PC-9 (cell line): ENCODE measurements at regions not wholly inside any gene's neighbourhood (a gene's known extent, or its start where the extent isn't known, plus 50 kb on each side); places are given as distances from the start of the nearest gene placed in this dataset.

Experiments used
- BruUV-seq: library from RNA; stranded (reverse); fragments of 400-500 nt; replicated peaks from 2 replicates; lab custom pipeline; 2021; lab: Mats Ljungman, UMichigan
- CTCF ChIA-PET: fragments of 300-600 bp; sonication (Branson Sonifier 250); formaldehyde crosslinking; loops from one replicate; lab custom pipeline; 2022; ENCODE audit warnings: antibody characterized with exemption; lab: Charles Lee
- POLR2A ChIA-PET: fragments of 300-600 bp; sonication (Branson Sonifier 250); formaldehyde crosslinking; loops from one replicate; lab custom pipeline; 2022; ENCODE audit warnings: antibody characterized with exemption; ENCODE audit not compliant: unreplicated experiment; lab: Charles Lee
- DNase-seq, 2 experiments: peaks; one replicate each; pipeline versions ENCODE4 v3.0.0 to v3.0.0-alpha.2; 2015 to 2022; ENCODE audit warnings: mixed read lengths in 1 of 2
- H2AFZ ChIP-seq: fragments of 200-600 bp; sonication (generic); 2 replicates; pipeline ENCODE4 v1.8.1; 2017; ENCODE audit warnings: antibody characterized with exemption
- H3F3A ChIP-seq: fragments of 200-600 bp; sonication (generic); 2 replicates; pipeline ENCODE4 v1.8.1; 2017; ENCODE audit warnings: antibody characterized with exemption, mild to moderate bottlenecking, low read depth; ENCODE audit not compliant: insufficient read depth
- H3K27ac ChIP-seq: fragments of 200-600 bp; sonication (generic); 2 replicates; pipeline ENCODE4 v1.6.1; 2016; ENCODE audit warnings: mixed run types
- H3K27me3 ChIP-seq: fragments of 200-600 bp; sonication (generic); 2 replicates; pipeline ENCODE4 v1.6.1; 2016; ENCODE audit warnings: low read depth, mixed run types; ENCODE audit not compliant: insufficient read depth
- H3K36me3 ChIP-seq: fragments of 200-600 bp; sonication (generic); 2 replicates; pipeline ENCODE4 v1.6.1; 2016; ENCODE audit warnings: low read depth, mixed run types
- H3K4me1 ChIP-seq: fragments of 200-600 bp; sonication (generic); replicated peaks from 2 replicates; pipeline ENCODE4 v1.6.1; 2016; ENCODE audit warnings: mixed run types; ENCODE audit not compliant: insufficient read depth
- H3K4me2 ChIP-seq: fragments of 200-600 bp; sonication (generic); 2 replicates; pipeline ENCODE4 v1.6.1; 2017; ENCODE audit warnings: mixed run types
- H3K4me3 ChIP-seq: fragments of 200-600 bp; sonication (generic); 2 replicates; pipeline ENCODE4 v1.6.1; 2016; ENCODE audit warnings: mixed run types
- H3K79me2 ChIP-seq: fragments of 200-600 bp; sonication (generic); 2 replicates; pipeline ENCODE4 v1.6.1; 2017; ENCODE audit warnings: low read depth, mixed run types
- H3K9me2 ChIP-seq: fragments of 200-600 bp; sonication (generic); 2 replicates; pipeline ENCODE4 v1.8.1; 2017; ENCODE audit warnings: mild to moderate bottlenecking; ENCODE audit not compliant: insufficient read depth
- H3K9me3 ChIP-seq: fragments of 200-600 bp; sonication (generic); 2 replicates; pipeline ENCODE4 v1.8.1; 2016; ENCODE audit warnings: low read depth; ENCODE audit not compliant: insufficient read depth
- H4K20me1 ChIP-seq: fragments of 200-600 bp; sonication (generic); 2 replicates; pipeline ENCODE4 v1.8.1; 2017; ENCODE audit not compliant: insufficient read depth
- EZH2 ChIP-seq: fragments of 200-600 bp; sonication (generic); IDR thresholded peaks from 2 replicates; pipeline ENCODE4 v1.8.0; 2017; ENCODE audit warnings: antibody characterized with exemption, low read depth
- intact Hi-C: fragments of 100-400 bp; cut with micrococcal nuclease; formaldehyde crosslinking; loops from one replicate; pipeline ENCODE4 v1.10.0; 2022; ENCODE audit not compliant: unreplicated experiment
- TF ChIP-seq, protein P1 (sequence below): fragments of 200-600 bp; sonication (generic); conservative IDR thresholded peaks from 2 replicates; pipeline ENCODE4 v1.6.1; 2017; ENCODE audit warnings: mixed run types, antibody characterized with exemption, mild to moderate bottlenecking, moderate library complexity

DNA sequence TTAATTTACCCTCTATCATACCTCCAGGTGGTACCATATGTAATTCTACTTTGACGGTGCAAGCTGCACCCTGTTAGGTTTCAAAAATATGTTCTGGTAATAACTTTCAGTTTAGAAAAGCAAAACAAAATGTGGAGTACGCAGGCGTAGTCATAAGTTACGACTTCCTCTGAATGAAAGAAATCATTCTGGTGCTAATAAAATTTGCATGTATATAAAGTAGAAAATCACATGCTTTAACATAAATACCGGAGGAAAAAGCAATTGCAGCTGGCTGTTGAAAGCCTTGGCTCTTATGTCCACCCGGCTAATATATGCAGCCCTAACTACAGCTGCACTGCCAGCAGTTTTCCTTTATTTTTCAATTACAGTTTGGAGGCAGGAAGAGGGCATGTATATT lies 65.2 kb upstream of the TMPRSS15 start:
- H3K4me1 ChIP-seq = no peaks in the 10 kb centered on the region
- CTCF ChIA-PET = no interaction called here
- DNase-seq = no peak
- no peak overlapping the region for H3K4me3 ChIP-seq
- no peak overlapping the region for H2AFZ ChIP-seq
- POLR2A ChIA-PET = no interaction called here
- BruUV-seq = no TSS peak
- TF ChIP-seq, protein P1, sequence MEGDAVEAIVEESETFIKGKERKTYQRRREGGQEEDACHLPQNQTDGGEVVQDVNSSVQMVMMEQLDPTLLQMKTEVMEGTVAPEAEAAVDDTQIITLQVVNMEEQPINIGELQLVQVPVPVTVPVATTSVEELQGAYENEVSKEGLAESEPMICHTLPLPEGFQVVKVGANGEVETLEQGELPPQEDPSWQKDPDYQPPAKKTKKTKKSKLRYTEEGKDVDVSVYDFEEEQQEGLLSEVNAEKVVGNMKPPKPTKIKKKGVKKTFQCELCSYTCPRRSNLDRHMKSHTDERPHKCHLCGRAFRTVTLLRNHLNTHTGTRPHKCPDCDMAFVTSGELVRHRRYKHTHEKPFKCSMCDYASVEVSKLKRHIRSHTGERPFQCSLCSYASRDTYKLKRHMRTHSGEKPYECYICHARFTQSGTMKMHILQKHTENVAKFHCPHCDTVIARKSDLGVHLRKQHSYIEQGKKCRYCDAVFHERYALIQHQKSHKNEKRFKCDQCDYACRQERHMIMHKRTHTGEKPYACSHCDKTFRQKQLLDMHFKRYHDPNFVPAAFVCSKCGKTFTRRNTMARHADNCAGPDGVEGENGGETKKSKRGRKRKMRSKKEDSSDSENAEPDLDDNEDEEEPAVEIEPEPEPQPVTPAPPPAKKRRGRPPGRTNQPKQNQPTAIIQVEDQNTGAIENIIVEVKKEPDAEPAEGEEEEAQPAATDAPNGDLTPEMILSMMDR = no peak
- no peak for TF ChIP-seq EZH2
- H3K27ac ChIP-seq = no peak overlapping the region
- H3K9me3 ChIP-seq = no peaks in the 10 kb centered on the region
- no peaks in the 10 kb centered on the region for H3K27me3 ChIP-seq
- H3K36me3 ChIP-seq = no peaks in the 10 kb centered on the region
- H4K20me1 ChIP-seq = no peaks in the 10 kb centered on the region
- no peaks in the 10 kb centered on the region for H3K9me2 ChIP-seq
- H3K4me2 ChIP-seq = no peak overlapping the region
- intact Hi-C loops = no loop called here
- H3K79me2 ChIP-seq = no peaks in the 10 kb centered on the region
- H3F3A ChIP-seq = no peaks in the 10 kb centered on the region

DNA sequence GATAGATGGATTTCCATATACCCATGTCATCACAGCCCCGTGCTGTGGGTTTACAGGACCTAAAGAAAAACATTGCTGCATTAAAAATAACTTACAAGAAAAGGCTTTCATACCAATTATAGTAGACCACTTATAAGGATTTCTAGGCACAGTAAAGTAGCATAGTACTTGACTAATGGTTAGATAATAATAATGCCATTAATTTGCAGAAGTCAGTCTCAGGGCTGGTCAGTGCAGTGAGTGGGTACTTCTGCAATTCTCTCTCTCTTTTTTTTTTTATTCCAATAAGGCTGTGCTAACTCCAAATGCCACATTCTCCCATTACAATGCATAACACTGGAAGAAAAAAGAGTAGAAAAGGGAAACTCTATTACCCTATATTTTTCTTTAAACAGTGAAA lies 73.1 kb upstream of the TMPRSS15 start:
- no peak for DNase-seq
- no peak for TF ChIP-seq EZH2
- TF ChIP-seq, protein P1 = no peak
- CTCF ChIA-PET = no interaction called here
- no peaks in the 10 kb centered on the region for H3F3A ChIP-seq
- H3K79me2 ChIP-seq = no peaks in the 10 kb centered on the region
- BruUV-seq = no TSS peak
- H3K4me2 ChIP-seq = no peak overlapping the region
- H3K27ac ChIP-seq = no peak overlapping the region
- H3K36me3 ChIP-seq = no peaks in the 10 kb centered on the region
- H3K9me3 ChIP-seq = no peaks in the 10 kb centered on the region
- no peaks in the 10 kb centered on the region for H3K9me2 ChIP-seq
- POLR2A ChIA-PET = no interaction called here
- intact Hi-C loops = no loop called here
- H3K4me1 ChIP-seq = no peaks in the 10 kb centered on the region
- no peak overlapping the region for H3K4me3 ChIP-seq
- H2AFZ ChIP-seq = no peak overlapping the region
- no peaks in the 10 kb centered on the region for H4K20me1 ChIP-seq
- H3K27me3 ChIP-seq = no peaks in the 10 kb centered on the region

DNA sequence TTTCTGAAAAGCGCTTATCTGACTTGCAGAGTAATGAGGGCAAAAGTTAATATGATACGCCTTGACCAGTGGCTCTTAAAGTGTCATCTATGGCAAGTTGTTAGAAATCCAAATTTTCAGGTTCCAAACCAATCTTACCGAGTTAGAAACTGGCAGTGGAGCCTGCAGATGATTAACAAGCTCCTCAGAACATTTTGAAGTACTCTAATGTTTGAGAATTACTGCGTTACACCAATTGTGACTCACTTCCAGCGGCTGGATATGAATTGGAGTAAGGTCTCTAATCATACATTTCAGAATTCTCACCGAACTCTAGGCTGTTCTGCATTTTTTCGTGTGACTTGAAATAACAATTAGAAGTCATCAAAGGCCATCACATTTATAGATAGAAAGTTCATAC lies 73.5 kb upstream of the TMPRSS15 start:
- ChIA-PET POLR2A (no interaction called here), CTCF (no interaction called here)
- Histone ChIP-seq H3K9me2 (no peaks in the 10 kb centered on the region), H3K4me3 (no peak overlapping the region), H3K79me2 (no peaks in the 10 kb centered on the region), H3F3A (no peaks in the 10 kb centered on the region), H3K9me3 (no peaks in the 10 kb centered on the region), H3K36me3 (no peaks in the 10 kb centered on the region), H4K20me1 (no peaks in the 10 kb centered on the region), H3K27me3 (no peaks in the 10 kb centered on the region), H2AFZ (no peak overlapping the region), H3K27ac (no peak overlapping the region), H3K4me2 (no peak overlapping the region), H3K4me1 (no peaks in the 10 kb centered on the region)
- TF ChIP-seq, protein P1 = no peak
- no peak for TF ChIP-seq EZH2
- no peak for DNase-seq
- no TSS peak for BruUV-seq
- intact Hi-C loops = no loop called here
